ENCODE measurements at regions not wholly inside any gene's neighbourhood (a gene's known extent, or its start where the extent isn't known, plus 50 kb on each side); places are given as distances from the start of the nearest gene placed in this dataset.

- no peak for FAIRE-seq
- Histone ChIP-seq H3K27me3 (replicated peaks in 1 of 2; ENCODE audit: control insufficient read depth in 2 of 2, insufficient read depth in 2 of 2, low read length in 1 of 2) (peaks cover 2% of the 10 kb centered on the region in 2 experiments; a peak in 3 of 4 replicates), H3K27ac (ENCODE audit: control insufficient read depth, insufficient read depth) (no peak overlapping the region), H3K4me3 (no peak overlapping the region), H2AFZ (ENCODE audit: control insufficient read depth, low read depth, low read length) (no peak overlapping the region), H3K36me3 (ENCODE audit: control insufficient read depth in 2 of 2, insufficient read depth in 2 of 2, low read length in 1 of 2) (no peaks in the 10 kb centered on the region), H4K20me1 (ENCODE audit: control insufficient read depth, insufficient read depth) (no peaks in the 10 kb centered on the region), H3K9me3 (replicated peaks; ENCODE audit: control insufficient read depth, insufficient read depth, low read length) (no peaks in the 10 kb centered on the region), H3K4me2 (ENCODE audit: control insufficient read depth, insufficient read depth) (no peak overlapping the region), H3K79me2 (ENCODE audit: control insufficient read depth, insufficient read depth, low read length) (no peaks in the 10 kb centered on the region), H3K9ac (ENCODE audit: control insufficient read depth, insufficient read depth, low read length) (no peak overlapping the region), H3K4me1 (ENCODE audit: control insufficient read depth, insufficient read depth, low read length) (no peaks in the 10 kb centered on the region)
- RAD21 ChIA-PET (ENCODE audit: unreplicated experiment), result no interaction called here
- 51% methylated on average over 9 of the region's 9 CpGs for WGBS (ENCODE audit: insufficient coverage, insufficient replicate concordance, low lambda C conversion rate, missing lambda C conversion rate)
- CTCF ChIA-PET, result interaction anchor here (0.7 kb wide), 1 partner anchor 382 kb away, joined by 3 read pairs; no protein-coding TSS in a partner anchor
- TF ChIP-seq POLR2A (IDR thresholded peaks at IDR 0.05; ENCODE audit: low read depth, low read length) (no peak), TCF3 (IDR thresholded peaks at IDR 0.05; ENCODE audit: borderline replicate concordance, insufficient read depth, low read depth, low read length) (no peak), JUNB (IDR thresholded peaks at IDR 0.05) (no peak), CBFB (IDR thresholded peaks at IDR 0.05; ENCODE audit: low read depth) (no peak), POLR2AphosphoS5 (IDR thresholded peaks at IDR 0.05; ENCODE audit: low read length) (no peak), DPF2 (IDR thresholded peaks at IDR 0.05) (no peak), IKZF1 (conservative IDR thresholded peaks at IDR 0.05) (no peak), PRDM15 (CRISPR knock-in tag; IDR thresholded peaks at IDR 0.05) (no peak), NFXL1 (IDR thresholded peaks at IDR 0.05; ENCODE audit: borderline replicate concordance) (no peak), NRF1 (conservative IDR thresholded peaks at IDR 0.05; ENCODE audit: low read depth, low read length) (no peak), SMC3 (IDR thresholded peaks at IDR 0.05; ENCODE audit: borderline replicate concordance, low read length) (no peak)
- BruUV-seq (replicated peaks), result no TSS peak
- POLR2A ChIA-PET, result no interaction called here
- intact Hi-C loops (cut with micrococcal nuclease; ENCODE audit: unreplicated experiment), result no loop called here
- ATAC-seq, result no peak
- in situ Hi-C loops (cut with MboI), result no loop called here
- SMC1A ChIA-PET (ENCODE audit: uncharacterized antibody, unreplicated experiment), result no interaction called here
- no peak for DNase-seq (ENCODE audit: low read depth, low spot score)
These were observed 90.1 kb upstream of the NEURL1B start for GRCh38 chr5:172550996-172551395.

All from GM12878 (cell line).